Psoas muscle (tissue), 7 donors: ENCODE measurements at regions not wholly inside any gene's neighbourhood (a gene's known extent, or its start where the extent isn't known, plus 50 kb on each side); places are given as distances from the start of the nearest gene placed in this dataset.
A peak's percentile ranks its signal among the peaks of the same experiment; 100 is the strongest.
"Not testable (repeated sequence)": the region's sequence is repeated elsewhere in the genome, so short reads cannot be mapped to it uniquely, and the experiment has no call there.

ENCODE experiments used
- ATAC-seq, 4 donors: fragments of 200-7000 bp; cut with Tn5 transposase; one replicate each; pipeline ENCODE4 v1.9.1; 2020; ENCODE audit warnings: moderate library complexity in 3 of 4, mild to moderate bottlenecking in 2 of 4
- DNase-seq, 2 donors: peaks; one replicate each; pipeline ENCODE4 v3.0.0-alpha.2; 2020
- H3K27ac ChIP-seq: fragments of 200-600 bp; one replicate; pipeline ENCODE4 v1.8.0; 2022
- H3K27me3 ChIP-seq, 3 donors: fragments of 200-600 bp in 1 of 3; one replicate each; pipeline versions ENCODE4 v1.6.1 to v1.8.0; 2013 to 2022; ENCODE audit warnings: low read length in 2 of 3, mild to moderate bottlenecking in 2 of 3, moderate library complexity in 1 of 3; ENCODE audit not compliant: insufficient read depth in 3 of 3
- H3K36me3 ChIP-seq, 2 donors: fragments of 200-600 bp in 1 of 2; one replicate each; pipeline versions ENCODE4 v1.6.1 to v1.8.0; 2013 to 2022; ENCODE audit warnings: low read depth in 1 of 2, mild to moderate bottlenecking in 1 of 2, moderate library complexity in 1 of 2; ENCODE audit not compliant: insufficient read depth in 1 of 2
- H3K4me1 ChIP-seq: fragments of 200-600 bp; one replicate; pipeline ENCODE4 v1.8.0; 2022
- H3K4me3 ChIP-seq: fragments of 200-600 bp; one replicate; pipeline ENCODE4 v1.8.0; 2022; ENCODE audit warnings: mild to moderate bottlenecking
- H3K9me3 ChIP-seq: fragments of 200-600 bp; one replicate; pipeline ENCODE4 v1.8.0; 2022
- WGBS, 3 donors: extraction: QIAGEN DNeasy Blood & Tissue Kit; methylation state at CpG; one replicate each; pipeline versions ENCODE4 v1.1.6 to v1.1.7; 2013; 5-methylcytosine and 5-hydroxymethylcytosine counted together
- intact Hi-C, 2 donors: fragments of 100-400 bp; cut with DNase I; formaldehyde crosslinking; loops; one replicate each; pipeline versions ENCODE4 v1.11.0 to v1.14.2; 2022
- TF ChIP-seq, protein P1 (sequence below): fragments of 200-600 bp; IDR thresholded peaks from one replicate; pipeline ENCODE4 v1.8.0; 2022; ENCODE audit warnings: antibody characterized with exemption
- donor health status: healthy with polysubstance abuse.
- donor health status: DM: no; HTN: no; CAD: no; lungs with moderate emphysema.
- donor health status: Bipolar disorder and iron deficiency.
- donor health status: healthy.
- donor health status: DM: yes; HTN: yes; CAD: no.
- donor health status: DM: no; HTN: no; CAD: no.
- donor health status: DM: yes; HTN: yes; CAD: no.

DNA sequence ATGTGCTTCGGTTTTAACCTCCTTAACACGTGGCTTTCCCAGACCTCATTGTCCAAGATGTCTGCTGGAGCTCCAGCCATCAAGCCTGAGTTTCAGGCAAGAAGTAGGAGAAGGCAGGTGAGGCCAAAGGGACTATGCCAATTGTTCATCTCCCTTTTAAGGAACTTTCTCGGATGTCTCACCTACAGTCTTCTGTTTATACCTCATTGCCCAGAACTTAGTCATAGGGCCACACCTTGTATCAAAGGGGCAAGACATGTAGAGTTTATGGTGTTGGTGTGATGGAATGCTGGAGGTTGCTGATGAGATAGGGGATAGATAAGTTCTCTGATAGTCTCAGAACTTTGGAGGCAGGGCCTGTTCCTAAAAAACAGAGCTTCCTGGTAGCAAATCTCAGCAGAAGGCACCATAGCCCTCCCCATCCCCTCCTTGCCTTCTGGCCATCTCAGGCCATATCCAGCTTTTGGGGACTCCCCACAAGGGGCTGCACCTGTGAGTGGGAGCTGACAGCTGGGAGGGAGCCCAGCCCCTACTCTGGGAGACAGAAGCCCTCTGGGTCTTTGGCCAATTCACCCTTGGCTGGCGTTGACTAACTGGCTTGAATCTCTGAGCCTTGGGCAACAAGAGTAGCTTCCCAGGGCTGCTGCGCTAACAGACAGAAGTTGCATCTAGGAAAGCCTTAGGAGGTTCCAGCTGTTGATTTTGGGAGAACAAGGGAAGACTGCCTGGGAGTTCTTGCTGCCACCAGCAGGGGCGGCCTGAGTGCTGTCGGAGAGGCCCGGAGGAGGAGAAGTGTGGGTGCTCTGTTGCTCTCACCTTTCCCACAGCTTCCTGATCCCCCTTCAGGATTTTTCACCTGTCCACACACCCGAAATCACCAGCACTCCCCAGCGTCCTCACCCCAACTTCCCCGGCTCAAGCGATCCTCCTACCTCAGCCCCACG lies 149.8 kb upstream of the THY1 start:
- 72 to 79% (median 74%) methylated on average over 13 of the region's 13 CpGs for WGBS, 3 donors
- no peak for ATAC-seq
- no peak overlapping the region for H3K4me3 ChIP-seq
- no peak for DNase-seq
- TF ChIP-seq, protein P1, sequence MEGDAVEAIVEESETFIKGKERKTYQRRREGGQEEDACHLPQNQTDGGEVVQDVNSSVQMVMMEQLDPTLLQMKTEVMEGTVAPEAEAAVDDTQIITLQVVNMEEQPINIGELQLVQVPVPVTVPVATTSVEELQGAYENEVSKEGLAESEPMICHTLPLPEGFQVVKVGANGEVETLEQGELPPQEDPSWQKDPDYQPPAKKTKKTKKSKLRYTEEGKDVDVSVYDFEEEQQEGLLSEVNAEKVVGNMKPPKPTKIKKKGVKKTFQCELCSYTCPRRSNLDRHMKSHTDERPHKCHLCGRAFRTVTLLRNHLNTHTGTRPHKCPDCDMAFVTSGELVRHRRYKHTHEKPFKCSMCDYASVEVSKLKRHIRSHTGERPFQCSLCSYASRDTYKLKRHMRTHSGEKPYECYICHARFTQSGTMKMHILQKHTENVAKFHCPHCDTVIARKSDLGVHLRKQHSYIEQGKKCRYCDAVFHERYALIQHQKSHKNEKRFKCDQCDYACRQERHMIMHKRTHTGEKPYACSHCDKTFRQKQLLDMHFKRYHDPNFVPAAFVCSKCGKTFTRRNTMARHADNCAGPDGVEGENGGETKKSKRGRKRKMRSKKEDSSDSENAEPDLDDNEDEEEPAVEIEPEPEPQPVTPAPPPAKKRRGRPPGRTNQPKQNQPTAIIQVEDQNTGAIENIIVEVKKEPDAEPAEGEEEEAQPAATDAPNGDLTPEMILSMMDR, result no peak
- no peaks in the 10 kb centered on the region for H3K36me3 ChIP-seq
- no peaks in the 10 kb centered on the region for H3K27me3 ChIP-seq
- no peak overlapping the region for H3K27ac ChIP-seq
- intact Hi-C loops, result no loop called here
- H3K4me1 ChIP-seq, result peaks cover 5% of the 10 kb centered on the region
- H3K9me3 ChIP-seq, result no peaks in the 10 kb centered on the region

DNA sequence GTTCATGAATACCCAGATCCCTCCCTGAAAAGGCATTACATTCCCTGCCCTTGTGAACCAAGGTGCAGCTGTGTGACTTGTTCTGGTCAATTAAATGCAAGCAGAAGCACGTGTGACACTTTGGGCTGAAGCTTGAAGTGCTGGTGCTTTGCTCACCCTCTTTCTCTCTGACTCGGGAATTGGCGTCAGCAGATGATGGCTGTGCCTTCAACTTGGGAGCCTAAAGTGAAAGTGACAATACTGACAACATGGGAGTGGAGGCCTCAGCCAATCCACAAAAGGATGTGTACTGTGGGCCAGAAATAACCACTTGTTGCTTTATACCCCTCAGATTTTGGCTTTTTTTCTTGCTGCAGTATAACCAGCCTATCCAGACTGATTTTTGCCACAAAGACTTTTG lies 148.3 kb upstream of the THY1 start:
- Histone ChIP-seq H3K36me3 (no peaks in the 10 kb centered on the region), H3K27me3 (no peaks in the 10 kb centered on the region), H3K4me1 (peaks cover 5% of the 10 kb centered on the region), H3K4me3 (no peak overlapping the region), H3K9me3 (no peaks in the 10 kb centered on the region), H3K27ac (no peak overlapping the region)
- intact Hi-C loops, result no loop called here
- DNase-seq (no peak), ATAC-seq (no peak)
- 43 to 50% (median 43%) methylated on average over 3 of the region's 3 CpGs for WGBS, 3 donors
- TF ChIP-seq, protein P1, result no peak

DNA sequence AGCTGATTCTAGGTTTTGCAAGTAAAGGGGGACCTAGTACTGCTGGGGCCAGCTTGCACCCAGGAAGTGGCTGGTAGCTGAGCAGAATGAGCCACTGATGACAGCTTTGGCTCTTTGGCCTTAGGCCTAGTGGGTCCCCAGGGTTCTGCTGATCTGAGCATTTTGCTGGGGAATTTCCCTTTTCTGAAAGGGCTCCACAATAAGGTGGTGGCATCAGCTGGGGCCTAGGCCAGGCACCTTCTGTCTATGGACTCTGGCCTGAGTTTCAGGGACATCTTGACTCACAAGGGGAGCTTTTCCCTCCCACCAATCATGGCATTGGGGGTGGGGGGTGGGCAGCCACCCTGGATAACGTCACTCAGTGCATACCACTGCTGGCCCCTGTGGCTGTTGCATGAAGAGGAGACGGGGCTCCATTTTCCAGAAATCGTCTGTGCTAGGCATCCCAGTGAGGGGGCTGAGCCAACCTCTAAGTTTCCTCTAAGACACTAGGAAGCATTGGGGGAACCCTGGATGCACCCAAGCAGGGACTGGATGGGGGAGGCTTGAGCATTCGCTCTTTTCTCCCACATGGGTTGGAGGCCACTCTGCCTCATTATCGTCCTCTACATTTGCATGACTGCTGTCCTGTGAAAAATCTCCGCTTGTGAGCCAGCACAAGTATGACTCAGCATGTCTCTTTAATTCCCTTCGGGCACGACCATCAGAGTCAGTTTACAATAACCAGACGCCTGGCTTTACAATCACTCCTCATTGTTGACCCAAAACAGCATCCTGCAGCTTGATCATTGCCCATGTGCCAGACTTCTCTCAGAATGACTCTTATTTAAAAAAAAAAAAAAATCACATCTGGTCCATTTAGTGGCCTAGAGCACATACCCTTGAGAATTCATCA lies 145.0 kb upstream of the THY1 start:
- H3K9me3 ChIP-seq, result no peaks in the 10 kb centered on the region
- DNase-seq (no peak), ATAC-seq (peak; percentile 43 to 59 (median 47))
- H3K36me3 ChIP-seq, result no peaks in the 10 kb centered on the region
- H3K27me3 ChIP-seq, result no peaks in the 10 kb centered on the region
- no peak overlapping the region for H3K27ac ChIP-seq
- peaks cover 5% of the 10 kb centered on the region for H3K4me1 ChIP-seq
- intact Hi-C loops, result no loop called here
- TF ChIP-seq, protein P1, result no peak
- H3K4me3 ChIP-seq, result no peak overlapping the region
- WGBS, 3 donors, result 29 to 44% (median 33%) methylated on average over 9 of the region's 9 CpGs

DNA sequence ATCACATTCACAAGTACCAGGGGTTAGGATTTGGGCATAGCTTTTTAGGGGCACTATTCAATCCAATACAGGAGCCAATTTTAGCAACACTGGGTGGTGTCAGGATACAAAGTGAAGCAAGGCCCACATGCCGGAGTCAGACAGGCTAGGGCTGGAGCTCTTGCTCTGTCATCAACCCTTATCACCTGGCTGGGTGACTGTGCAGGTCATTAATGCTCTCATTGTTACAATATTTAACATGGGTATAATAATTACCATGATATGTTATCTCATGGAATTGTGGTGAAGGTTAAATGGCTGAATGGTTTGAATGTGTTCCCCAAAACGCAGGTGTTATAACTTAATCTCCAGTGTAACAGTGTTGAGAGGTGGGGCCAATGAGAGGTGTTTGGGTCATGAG lies 143.3 kb upstream of the THY1 start:
- ATAC-seq (peak in 3 of 4 donors; percentile 62 to 70 (median 68)), DNase-seq (no peak)
- 51 to 65% (median 60%) methylated on average over 2 of the region's 2 CpGs for WGBS, 3 donors
- intact Hi-C loops, result no loop called here
- TF ChIP-seq, protein P1, result no peak
- Histone ChIP-seq H3K4me1 (peaks cover 5% of the 10 kb centered on the region), H3K27ac (no peak overlapping the region), H3K27me3 (no peaks in the 10 kb centered on the region), H3K4me3 (no peak overlapping the region), H3K36me3 (no peaks in the 10 kb centered on the region), H3K9me3 (no peaks in the 10 kb centered on the region)

DNA sequence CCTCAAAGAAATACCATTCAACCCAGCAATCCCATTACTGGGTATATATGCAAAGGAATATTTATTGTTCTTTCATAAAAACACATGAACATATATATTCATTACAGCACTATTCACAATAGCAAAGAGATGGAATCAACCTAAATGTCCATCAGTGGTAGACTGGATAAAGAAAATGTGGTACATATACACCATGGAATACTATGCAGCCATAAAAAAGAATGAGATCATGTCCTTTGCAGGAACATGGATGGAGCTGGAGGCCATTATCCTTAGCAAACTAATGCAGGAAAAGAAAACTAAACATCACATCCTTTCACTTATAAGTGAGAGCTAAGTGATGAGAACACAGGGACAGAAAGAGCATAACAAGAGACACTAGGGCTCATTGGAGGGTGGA lies 142.7 kb upstream of the THY1 start:
- H3K4me3 ChIP-seq, H3K4me1 ChIP-seq, H3K36me3 ChIP-seq, intact Hi-C loops, H3K27ac ChIP-seq, H3K27me3 ChIP-seq, H3K9me3 ChIP-seq, DNase-seq, ATAC-seq: not testable (repeated sequence)
